GM18868 (cell line): ENCODE measurements at regions not wholly inside any gene's neighbourhood (a gene's known extent, or its start where the extent isn't known, plus 50 kb on each side); places are given as distances from the start of the nearest gene placed in this dataset.
A peak's percentile ranks its signal among the peaks of the same experiment; 100 is the strongest.
"Not testable (repeated sequence)": the region's sequence is repeated elsewhere in the genome, so short reads cannot be mapped to it uniquely, and the experiment has no call there.

Experiments
- ATAC-seq: cut with Tn5 transposase; IDR thresholded peaks from one replicate; pipeline ENCODE4 v1.9.1; 2021; ENCODE audit warnings: mild to moderate bottlenecking, moderate library complexity; ENCODE audit not compliant: unreplicated experiment

DNA sequence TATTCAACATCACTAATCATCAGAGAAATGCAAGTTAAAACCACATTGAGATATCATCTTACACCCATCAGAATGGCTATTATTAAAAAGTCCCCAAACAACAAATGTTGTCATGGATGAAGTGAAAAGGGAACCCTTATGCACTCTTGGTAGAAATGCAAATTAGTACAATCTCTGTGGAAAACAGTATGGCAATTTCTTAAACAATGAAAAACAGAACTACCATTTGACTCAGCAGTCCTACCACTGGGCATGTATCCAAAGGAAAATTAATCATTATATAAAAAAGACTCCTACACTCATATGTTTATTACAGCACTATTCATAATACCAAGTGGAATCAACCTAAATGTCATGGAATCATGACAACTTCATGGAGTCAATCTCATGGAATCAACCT, 611.3 kb upstream of the GJE1 start:
- no peak for ATAC-seq

DNA sequence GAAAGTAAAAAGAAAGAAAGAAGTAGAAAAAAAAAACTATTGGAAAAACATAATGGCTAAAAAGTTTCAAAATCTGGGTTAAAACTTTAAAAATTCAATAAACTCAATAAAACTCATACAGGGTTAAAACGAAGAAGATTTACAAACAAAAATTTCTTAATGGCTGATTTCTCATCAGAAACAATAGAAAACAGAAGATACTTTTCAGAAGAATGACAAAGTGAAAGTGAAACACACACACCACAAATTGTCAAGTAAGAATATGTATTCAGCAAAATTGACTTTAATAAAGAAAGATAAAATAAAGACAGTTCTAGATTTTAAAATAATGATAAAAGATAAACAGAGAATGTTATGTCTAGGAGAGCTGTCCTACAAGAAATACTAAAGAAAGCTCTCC, 618.9 kb upstream of the GJE1 start:
- no peak for ATAC-seq

DNA sequence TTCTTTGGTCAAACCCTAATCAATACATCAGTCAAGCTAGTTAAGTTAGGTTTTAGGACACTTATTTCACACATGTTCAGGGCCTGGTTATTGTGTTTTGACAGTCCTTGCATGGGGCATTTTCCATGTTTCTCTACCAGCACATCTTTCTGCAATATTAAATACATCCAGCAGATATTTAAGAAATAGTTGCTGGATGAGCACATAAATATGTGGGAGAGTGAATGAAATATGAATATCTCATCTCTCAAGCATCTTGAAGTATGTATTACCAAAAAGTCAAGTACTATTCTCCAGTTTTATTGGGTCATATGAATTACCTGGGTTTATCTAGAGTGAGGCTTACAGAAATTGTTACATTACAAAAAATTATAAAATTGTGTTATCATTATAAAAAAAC, 621.9 kb upstream of the GJE1 start:
- ATAC-seq, result no peak

DNA sequence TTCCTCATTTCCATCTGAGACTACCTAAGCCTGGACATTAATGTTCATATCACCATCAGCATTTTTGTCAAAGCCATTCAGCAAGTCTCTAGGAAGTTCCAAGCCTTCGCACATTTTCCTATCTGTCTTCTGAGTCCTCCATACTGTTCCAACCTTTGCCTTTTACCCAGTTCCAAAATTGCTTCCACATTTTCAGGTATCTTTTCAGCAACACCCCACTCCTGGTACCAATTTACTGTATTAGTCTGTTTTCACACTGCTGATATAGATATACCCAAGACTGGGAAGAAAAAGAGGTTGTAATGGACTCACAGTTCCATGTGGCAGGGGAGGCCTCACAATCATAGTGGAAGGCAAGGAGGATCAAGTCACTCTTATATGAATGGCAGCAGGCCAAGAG, 626.7 kb upstream of the GJE1 start:
- not testable (repeated sequence) for ATAC-seq

DNA sequence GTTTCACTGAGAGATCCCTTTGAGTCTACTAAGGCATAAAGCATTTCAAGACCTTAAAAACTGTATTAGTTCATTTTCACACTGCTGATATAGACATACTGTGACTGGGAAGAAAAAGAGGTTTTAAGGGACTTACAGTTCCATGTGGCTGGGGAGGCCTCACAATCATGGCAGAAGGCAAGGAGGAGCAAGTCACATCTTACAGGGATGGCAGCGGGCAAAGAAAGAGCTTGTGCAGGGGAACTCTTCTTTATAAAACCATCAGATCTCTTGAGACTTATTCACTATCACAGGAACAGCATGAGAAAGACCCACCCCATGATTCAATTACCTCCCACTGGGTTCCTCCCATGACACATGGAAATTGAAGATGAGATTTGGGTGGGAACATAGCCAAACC, 628.4 kb upstream of the GJE1 start:
- ATAC-seq, result not testable (repeated sequence)

DNA sequence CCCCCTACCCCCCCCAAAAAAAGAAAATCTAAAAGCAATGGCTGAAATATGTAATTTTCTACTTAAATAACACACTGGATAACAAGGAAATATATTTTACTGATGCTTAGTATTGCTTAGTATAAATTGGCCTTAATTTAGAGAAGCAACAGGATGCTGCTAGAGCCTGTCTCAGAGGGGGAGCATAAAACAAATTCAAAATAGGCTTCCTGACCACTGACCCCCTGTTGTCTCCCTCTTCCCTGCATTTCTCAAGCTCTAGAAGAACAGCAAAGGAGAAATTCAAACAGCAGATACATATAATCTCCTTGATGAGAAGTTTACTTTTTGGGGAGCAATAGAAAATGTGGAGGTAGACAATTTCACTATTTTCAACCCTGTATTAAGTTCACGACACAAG, 631.1 kb upstream of the GJE1 start:
- ATAC-seq, result no peak

DNA sequence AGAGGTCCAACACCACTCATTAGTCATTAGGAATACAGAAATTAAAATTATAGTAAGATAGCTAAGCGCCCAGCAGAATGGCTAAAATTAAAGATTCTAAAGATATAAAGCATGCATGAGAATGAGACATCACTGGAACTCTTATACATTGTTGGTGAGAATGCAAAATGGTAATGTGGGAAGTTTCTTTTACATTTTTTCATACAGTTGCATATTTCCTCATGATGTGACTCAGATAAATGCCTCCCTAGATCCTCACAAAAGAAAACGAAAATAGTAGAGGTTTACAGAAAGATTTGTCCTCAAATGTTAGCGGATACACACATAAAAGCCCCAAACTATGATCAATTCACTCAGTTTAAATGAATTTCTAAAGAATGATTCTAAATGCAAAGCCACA, 633.7 kb upstream of the GJE1 start:
- ATAC-seq, result no peak

DNA sequence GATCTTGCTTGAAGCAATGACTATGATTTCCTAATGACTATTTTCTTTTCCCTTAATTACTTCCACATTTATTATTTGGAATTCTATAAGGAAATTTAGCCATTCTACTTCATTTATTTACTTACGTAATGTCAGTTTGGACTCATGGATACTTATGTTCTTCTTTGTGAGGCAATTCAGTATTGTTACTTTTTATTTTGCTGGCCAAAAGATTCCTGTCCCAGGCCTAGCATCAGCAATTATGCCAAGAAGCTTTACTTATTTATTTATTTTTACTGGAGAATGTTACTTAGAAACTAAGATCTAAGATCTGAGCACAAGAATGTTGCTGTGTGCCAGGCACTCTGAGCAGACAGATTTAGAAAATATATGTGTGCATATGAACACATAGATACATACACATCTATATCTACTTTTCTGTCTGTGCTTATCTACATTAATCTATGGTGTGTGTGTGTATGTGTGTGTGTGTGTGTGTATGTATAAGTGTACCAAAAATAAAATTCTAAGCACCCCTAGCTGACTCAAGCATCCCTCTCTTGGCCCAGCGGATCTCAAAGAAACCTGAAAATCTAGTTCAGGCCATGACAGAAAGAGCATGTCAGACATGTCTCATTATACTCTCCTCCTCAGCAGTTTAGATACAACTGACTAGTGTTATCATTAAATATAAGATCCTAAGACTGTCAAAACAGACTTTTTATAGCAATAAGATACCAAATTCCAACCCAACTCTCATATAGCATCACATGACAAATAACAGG, 640.0 kb upstream of the GJE1 start:
- no peak for ATAC-seq

DNA sequence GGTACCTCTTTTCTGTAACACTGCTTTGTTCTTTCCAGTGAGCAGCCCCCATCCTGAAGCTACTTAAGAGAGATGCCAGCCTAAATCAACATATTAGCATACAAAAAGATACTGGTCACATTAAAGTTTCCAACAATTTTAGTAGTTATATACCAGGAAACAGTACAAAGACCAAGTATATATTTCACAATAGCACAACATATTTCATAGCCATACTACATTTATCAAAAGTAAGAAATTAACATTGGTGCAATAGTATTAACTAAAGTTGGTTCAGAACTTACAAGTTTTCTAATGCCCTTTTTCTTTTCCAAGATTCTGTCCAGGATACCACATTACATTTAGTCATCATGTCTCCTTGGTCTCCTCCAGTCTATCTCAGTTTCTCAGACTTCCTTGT, 641.0 kb upstream of the GJE1 start:
- ATAC-seq, result no peak

DNA sequence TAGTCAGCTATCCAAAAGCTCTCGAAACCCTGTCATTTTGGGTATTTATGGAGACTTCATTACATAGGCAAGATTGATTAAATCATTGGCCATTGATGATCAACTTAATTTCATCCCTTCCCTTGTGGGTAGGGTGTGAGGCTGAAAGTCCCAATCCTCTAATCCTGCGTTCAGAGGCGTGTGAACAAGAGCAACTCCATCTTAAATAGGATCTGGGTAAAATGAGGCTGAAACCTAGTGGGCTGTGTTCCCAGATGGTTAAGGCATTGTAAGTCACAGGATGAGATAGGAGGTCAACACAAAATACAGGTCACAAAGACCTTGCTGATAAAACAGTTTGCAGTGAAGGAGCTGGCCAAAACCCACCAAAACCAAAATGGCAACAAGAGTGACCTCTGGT, 641.7 kb upstream of the GJE1 start:
- no peak for ATAC-seq

DNA sequence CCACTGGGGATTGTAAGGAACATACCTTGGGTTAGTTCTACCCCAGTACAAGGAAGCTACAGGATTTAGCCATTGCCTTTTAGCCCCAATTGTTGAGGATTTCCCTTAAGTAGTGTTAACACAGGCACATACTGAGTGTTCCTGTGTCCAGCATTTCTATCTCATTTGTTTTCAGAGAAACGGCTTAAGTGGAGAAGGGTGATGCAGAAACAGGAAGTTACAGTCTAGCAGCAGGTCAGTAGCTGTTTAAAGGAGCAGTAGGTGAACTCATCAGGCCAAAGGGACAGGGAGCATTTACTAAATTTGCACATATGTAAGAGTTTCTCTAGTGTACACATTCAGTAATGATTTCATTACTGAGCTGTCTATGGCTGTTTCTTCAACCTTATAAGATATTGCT, 644.2 kb upstream of the GJE1 start:
- peak; percentile 26 for ATAC-seq

DNA sequence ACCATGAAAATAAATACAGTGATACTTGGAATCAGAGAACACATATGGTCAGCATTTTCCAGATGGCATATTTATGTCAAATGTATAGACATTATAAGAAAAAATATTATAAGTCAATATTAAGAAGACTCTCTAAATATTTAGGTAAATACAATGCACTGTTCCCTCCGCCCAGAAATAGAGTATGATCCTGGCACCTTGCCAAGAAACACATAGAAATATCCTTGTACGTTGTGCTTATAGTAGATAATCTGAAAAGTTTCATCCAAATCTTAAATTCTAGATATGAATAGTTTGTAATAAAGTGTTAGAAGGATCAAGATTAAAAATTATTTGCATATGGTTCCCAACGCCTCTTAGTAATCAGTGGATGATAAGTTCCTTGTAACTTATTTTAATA, 645.8 kb upstream of the GJE1 start:
- ATAC-seq, result no peak

DNA sequence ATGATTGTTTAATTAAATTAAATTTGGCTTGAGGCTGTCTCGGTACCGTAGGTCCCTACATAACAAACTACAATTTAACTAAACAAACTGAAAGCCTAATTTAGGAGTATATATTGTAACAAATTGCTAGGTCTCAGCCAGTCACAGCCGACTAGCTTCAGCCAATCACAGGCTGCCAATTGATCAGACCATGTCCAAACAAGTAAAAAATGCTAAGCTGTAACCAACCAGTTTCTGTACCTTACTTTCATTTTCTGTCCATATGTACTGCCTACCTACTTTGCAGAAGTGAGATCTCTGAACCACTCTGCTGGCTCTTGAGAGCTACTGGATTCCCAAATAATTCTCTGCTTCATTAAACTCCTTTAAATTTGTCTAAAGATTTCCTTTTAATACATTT, 648.0 kb upstream of the GJE1 start:
- ATAC-seq, result peak; percentile 69

DNA sequence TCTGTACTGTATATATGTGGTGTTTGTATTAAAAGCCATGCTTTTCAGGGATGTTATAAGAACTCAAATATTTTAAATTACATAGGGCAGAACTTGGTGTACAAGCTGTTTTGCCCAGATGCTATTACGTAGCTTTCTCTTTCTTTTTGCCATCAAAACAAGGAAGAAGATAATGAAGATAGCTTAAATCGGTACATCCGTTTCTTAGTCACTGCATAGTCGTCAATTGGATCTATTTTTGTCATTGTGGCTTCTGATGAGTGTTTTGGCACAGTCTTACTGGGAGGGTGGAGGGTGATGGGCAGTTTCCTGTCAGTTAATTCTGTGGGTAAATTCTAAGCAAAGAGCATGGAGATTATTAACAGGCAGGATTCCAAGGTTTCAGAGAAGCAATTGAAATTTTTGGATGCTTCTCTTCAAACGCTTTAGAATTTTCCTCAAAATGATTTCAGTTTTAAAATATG, 649.1 kb upstream of the GJE1 start:
- peak; percentile 93 for ATAC-seq

DNA sequence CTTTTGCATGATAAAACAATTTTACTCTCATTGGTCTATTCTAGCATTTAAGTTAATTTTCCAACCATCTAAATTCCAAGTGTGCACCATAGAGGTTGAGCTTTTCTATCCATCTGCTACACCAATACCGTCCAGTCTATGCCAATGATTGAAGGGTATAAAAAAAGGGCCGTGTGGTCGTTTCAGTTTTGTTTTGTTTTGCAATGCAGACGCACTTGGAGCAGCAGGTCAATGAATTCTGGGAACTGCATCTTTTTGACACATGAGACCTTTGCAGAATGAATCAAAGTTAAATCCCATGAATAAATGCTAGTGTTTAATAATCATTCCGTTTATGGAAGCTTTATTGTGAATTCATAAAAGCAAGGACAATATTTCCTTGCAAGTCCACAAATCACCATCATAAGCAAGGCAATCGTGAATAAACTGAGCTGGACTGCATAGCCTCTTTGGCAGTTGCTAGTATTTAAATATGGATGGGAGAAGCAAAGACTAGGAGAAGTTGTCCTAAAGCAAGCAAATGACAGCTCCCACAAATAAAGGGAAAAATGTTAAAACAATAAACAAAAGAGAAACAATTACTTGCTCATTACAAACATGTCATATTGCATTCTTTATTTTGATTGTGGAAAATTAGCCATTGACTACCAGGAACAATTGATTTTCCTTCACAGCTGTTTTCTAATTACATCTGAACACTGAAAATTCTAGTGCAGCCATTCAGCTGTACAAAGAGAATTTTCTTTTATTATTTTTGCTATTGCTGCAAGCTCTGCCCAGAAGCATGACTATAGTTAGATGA, 649.7 kb upstream of the GJE1 start:
- ATAC-seq, result no peak

DNA sequence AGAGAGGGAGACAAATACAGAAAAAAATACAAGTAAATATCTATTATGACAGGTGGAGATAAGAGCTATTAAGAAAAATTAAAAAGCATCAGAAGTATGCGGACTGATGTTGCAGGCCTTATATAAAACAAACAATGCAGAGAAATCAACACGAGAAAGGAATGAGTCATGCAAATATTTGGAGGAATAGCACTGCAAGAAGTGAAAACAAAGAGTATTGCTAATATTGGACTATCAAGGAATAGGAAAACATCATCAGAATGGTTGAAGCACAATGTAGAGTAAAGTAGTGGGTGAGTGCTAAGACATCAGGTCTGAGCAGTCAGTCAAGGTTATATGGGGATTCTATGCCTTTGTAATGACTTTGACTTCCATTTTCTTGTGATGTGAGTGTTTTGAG, 657.5 kb upstream of the GJE1 start:
- no peak for ATAC-seq

DNA sequence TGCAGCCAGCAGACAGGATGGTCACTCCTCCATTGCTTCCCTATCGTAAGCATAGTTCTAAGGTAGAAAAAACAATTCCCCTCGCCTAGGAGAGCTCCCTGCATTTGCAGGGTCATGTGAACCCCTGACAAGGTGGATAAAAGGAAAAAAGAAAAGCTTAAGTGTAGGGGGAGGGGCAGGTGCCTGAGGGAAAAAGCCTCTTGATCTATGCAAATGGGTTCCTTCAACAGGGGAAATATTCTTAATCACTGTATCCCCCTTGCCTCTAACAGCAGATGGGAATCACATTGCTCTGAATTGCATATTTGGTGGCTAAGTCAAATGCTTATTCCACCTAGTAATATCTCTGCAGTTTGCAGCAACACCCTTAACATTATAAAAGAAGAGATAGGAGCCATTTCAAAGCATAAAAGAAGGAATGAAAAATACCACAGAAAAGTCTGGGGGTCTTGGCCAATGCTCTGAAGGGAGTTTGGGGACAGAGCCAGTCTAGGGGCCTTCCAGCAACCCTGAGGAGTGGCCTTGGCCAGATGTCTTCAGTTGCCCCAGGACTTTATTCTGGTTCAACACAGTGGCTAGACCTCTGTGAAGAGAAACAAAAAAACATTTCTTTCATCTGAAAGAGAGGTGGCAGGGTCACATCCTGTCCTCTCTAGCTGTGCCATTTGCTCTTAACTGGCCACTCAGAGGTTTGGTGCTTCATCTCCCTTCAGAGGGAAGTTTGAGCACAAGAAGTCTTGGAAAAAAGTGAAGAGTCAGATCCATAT, 660.4 kb upstream of the GJE1 start:
- no peak for ATAC-seq

DNA sequence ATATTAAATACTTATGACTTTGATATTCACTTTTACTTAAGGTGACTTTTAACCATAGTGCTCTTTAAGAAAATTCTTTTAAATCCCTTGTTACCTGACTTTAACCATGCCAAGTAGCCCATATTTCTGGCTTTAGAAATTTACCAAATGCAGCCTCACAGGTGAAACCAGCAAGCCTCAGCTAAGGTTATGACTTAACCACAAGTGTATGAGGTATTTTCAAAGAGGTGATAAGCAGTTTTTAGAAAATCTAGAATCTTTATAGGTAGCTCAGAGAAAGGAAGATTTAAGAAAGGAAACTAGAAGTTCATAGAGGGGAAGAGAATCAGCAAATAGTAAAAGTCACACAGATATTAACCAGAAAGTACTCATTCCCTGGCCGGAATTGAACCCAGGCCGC, 661.9 kb upstream of the GJE1 start:
- no peak for ATAC-seq

DNA sequence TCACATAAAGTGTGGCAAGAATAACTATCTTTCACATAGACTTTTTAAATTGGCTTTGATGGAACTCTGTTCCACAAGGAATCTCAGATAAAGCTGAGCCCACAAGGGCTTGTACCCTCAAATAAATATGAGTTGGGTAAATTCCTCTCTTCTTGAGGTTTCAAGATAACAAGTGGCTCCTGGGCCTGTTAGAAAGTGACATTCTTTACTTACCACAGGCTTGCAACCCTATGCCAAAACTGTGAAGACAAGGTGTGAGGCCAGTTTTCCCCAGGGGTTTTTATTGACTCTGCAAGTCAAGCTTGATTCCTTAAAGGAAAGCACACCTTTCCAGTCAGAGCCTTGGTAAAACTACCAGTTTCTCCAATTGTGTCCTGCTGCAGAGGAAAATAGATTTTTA, 664.8 kb upstream of the GJE1 start:
- no peak for ATAC-seq

DNA sequence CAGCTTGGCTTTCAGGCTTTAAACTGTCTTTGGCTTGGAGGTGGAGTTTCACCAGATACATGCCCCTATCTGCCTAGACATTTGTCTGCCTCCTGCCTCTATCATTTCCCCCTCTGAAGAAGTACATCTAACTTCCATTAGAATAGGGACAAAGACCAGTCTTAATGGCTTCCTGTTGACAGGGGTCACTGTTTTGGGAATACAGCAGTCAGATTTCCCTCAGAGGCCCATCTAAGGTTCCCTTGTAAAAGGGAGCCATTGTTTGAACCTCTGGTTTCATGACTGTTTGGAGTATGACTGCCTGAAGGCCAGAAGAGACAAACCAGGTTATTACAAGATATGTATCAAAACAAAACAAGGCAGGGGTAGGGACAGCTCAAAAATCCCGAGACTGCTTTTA, 665.7 kb upstream of the GJE1 start:
- ATAC-seq, result no peak

DNA sequence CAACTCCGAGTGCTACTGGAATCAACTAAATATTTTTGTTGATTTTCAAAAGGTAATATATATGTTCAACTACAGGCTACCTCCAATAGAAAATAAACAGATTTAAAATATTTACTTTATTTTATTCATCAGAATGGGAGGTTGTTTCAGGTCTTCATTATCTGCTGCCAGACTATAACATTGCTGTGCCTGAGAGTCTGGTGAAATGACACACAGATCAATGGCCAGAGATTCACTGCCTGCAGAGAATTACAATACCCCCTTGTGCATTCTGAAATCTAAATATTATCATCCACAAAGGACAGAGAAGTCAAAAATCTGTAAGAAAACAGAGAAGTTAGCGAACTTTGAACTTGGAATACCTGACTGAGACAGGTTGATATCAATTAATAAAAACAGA, 667.8 kb upstream of the GJE1 start:
- ATAC-seq, result no peak

DNA sequence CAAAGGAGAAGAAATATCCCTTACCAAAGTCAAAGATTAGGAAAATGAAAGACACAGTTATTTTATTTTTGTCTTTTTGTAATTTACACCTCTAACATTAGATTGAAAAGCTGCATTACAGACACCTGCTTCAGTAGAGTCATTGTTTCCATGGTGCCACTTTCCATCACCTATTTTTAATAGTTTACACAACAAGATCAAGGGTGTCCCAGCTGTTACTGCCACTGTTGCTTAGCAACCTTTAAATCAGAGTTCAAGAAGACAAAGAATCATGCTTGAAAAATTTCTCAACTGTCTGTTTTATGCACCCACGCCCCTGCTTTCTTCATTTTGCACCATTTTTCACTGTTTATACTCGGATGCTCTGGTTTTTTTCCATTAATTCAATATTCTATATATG, 668.2 kb upstream of the GJE1 start:
- peak; percentile 70 for ATAC-seq
